HG03025 (cell line): ENCODE measurements at regions not wholly inside any gene's neighbourhood (a gene's known extent, or its start where the extent isn't known, plus 50 kb on each side); places are given as distances from the start of the nearest gene placed in this dataset.

Source experiments
- ATAC-seq: cut with Tn5 transposase; IDR thresholded peaks from one replicate; pipeline ENCODE4 v1.9.1; 2021; ENCODE audit warnings: mild to moderate bottlenecking, moderate library complexity; ENCODE audit not compliant: unreplicated experiment, low FRiP score

- no peak for ATAC-seq
These were observed 94.9 kb downstream of the RIPK4 start for GRCh38 chr21:41671859-41672542.

- no peak for ATAC-seq
These were observed 95.6 kb downstream of the RIPK4 start for GRCh38 chr21:41671212-41671762.

- no peak for ATAC-seq
These were observed 96.6 kb downstream of the RIPK4 start for GRCh38 chr21:41670056-41670805.

- ATAC-seq, result no peak
These were observed 97.4 kb downstream of the RIPK4 start for GRCh38 chr21:41669533-41669830.

GRCh38 chr21:41668686-41669532, 97.9 kb downstream of the RIPK4 start:
- no peak for ATAC-seq

- no peak for ATAC-seq
These were observed 98.8 kb downstream of the RIPK4 start for GRCh38 chr21:41668051-41668541.

- no peak for ATAC-seq
These were observed 99.7 kb downstream of the RIPK4 start for GRCh38 chr21:41667136-41667535.

- no peak for ATAC-seq
These were observed 100.2 kb downstream of the RIPK4 start for GRCh38 chr21:41666641-41667081.

- ATAC-seq, result no peak
These were observed 100.9 kb downstream of the RIPK4 start for GRCh38 chr21:41665766-41666595.

GRCh38 chr21:41664881-41665765, 101.7 kb downstream of the RIPK4 start:
- no peak for ATAC-seq

- ATAC-seq, result no peak
These were observed 102.8 kb downstream of the RIPK4 start for GRCh38 chr21:41663805-41664788.

GRCh38 chr21:41662761-41663160, 104.1 kb downstream of the RIPK4 start:
- no peak for ATAC-seq

GRCh38 chr21:41662161-41662560, 104.7 kb downstream of the RIPK4 start:
- no peak for ATAC-seq

GRCh38 chr21:41660748-41661147, 106.1 kb downstream of the RIPK4 start:
- ATAC-seq, result no peak

- no peak for ATAC-seq
These were observed 106.9 kb downstream of the RIPK4 start for GRCh38 chr21:41659791-41660560.

- no peak for ATAC-seq
These were observed 109.8 kb downstream of the RIPK4 start for GRCh38 chr21:41656946-41657525.

GRCh38 chr21:41655259-41655658, 111.6 kb downstream of the RIPK4 start:
- ATAC-seq, result no peak
